Tibial nerve (tissue), 4 donors: ENCODE measurements at regions not wholly inside any gene's neighbourhood (a gene's known extent, or its start where the extent isn't known, plus 50 kb on each side); places are given as distances from the start of the nearest gene placed in this dataset.

Source experiments
- DNase-seq, 2 donors: peaks; one replicate each; pipeline ENCODE4 v3.0.0-alpha.2; 2019; ENCODE audit warnings: low spot score in 2 of 2
- H3K27ac ChIP-seq, 4 donors: fragments of 200-600 bp; sonication (generic) in 3 of 4; one replicate each; pipeline ENCODE4 v1.5.1; 2017 to 2019; ENCODE audit warnings: mild to moderate bottlenecking in 1 of 4
- H3K27me3 ChIP-seq, 2 donors: fragments of 200-600 bp; sonication (generic) in 1 of 2; one replicate each; pipeline versions ENCODE4 v1.5.1 to v1.6.0; 2017 to 2019
- H3K36me3 ChIP-seq, 3 donors: fragments of 200-600 bp; sonication (generic); one replicate each; pipeline ENCODE4 v1.5.1; 2018 to 2019
- H3K4me1 ChIP-seq, 4 donors: fragments of 200-600 bp; sonication (generic) in 3 of 4; one replicate each; pipeline ENCODE4 v1.5.1; 2017 to 2019
- H3K4me3 ChIP-seq, 4 donors: fragments of 200-600 bp; sonication (generic) in 3 of 4; one replicate each; pipeline ENCODE4 v1.5.1; 2017 to 2019; ENCODE audit warnings: mild to moderate bottlenecking in 1 of 4, moderate library complexity in 1 of 4
- H3K9me3 ChIP-seq, 4 donors: fragments of 200-600 bp; sonication (generic) in 3 of 4; one replicate each; pipeline ENCODE4 v1.5.1; 2017 to 2019
- EP300 ChIP-seq, 2 donors: sonication (generic); formaldehyde crosslinking; IDR thresholded peaks; one replicate each; pipeline ENCODE4 v1.6.1; 2017; ENCODE audit warnings: antibody characterized with exemption in 2 of 2, mild to moderate bottlenecking in 1 of 2
- POLR2A ChIP-seq, 2 donors: fragments of 450-650 bp; IDR thresholded peaks; one replicate each; pipeline ENCODE4 v1.6.1; 2017; ENCODE audit warnings: antibody characterized with exemption in 2 of 2, mild to moderate bottlenecking in 2 of 2, moderate library complexity in 2 of 2
- WGBS, 2 donors: methylation state at CpG; one replicate each; pipeline ENCODE4 v1.1.5; 2018; 5-methylcytosine and 5-hydroxymethylcytosine counted together
- TF ChIP-seq, protein P1 (sequence below), 5 experiments: fragments of 200-600 bp in 3 of 5; fragments of 450-650 bp in 2 of 5; sonication (generic) in 3 of 5; IDR thresholded peaks; one replicate each; pipeline ENCODE4 v1.5.1; 2016 to 2019; ENCODE audit warnings: antibody characterized with exemption in 5 of 5, mild to moderate bottlenecking in 3 of 5, moderate library complexity in 2 of 5

DNA sequence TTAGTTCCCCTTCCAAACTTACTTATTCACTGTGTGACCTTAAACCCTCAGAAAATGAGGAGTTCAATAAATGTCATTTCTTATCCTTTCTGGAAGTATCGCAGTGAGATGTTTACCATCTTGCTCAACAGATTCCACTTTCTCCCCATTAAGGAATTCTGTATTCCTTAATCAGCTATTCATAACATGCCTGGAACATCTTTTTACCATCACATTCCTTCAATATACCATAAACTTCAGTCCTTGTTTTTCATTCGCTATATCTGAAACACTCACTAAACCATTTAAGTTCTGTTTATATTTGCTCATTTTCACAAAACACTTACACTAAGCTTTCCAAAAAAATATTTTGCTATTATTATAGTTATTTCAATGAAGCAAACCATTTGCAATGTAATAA is 1158.6 kb downstream of the CDH12 start:
- Histone ChIP-seq H3K9me3 (peaks cover 0 to 8% (median 0%) of the 10 kb centered on the region in 4 donors), H3K27me3 (no peaks in the 10 kb centered on the region)
- 40 to 48% methylated on average over 2 of the region's 2 CpGs for WGBS, 2 donors

GRCh38 chr5:21693591-21693990 is 1159.6 kb downstream of the CDH12 start:
- no peak overlapping the region for H3K27ac ChIP-seq
- no peak for DNase-seq
- TF ChIP-seq POLR2A (IDR thresholded peaks at IDR 0.05): no peak
- TF ChIP-seq, protein P1, sequence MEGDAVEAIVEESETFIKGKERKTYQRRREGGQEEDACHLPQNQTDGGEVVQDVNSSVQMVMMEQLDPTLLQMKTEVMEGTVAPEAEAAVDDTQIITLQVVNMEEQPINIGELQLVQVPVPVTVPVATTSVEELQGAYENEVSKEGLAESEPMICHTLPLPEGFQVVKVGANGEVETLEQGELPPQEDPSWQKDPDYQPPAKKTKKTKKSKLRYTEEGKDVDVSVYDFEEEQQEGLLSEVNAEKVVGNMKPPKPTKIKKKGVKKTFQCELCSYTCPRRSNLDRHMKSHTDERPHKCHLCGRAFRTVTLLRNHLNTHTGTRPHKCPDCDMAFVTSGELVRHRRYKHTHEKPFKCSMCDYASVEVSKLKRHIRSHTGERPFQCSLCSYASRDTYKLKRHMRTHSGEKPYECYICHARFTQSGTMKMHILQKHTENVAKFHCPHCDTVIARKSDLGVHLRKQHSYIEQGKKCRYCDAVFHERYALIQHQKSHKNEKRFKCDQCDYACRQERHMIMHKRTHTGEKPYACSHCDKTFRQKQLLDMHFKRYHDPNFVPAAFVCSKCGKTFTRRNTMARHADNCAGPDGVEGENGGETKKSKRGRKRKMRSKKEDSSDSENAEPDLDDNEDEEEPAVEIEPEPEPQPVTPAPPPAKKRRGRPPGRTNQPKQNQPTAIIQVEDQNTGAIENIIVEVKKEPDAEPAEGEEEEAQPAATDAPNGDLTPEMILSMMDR (IDR thresholded peaks at IDR 0.05): no peak
- TF ChIP-seq EP300 (IDR thresholded peaks at IDR 0.05): no peak
- H3K9me3 ChIP-seq: peaks cover 0 to 8% (median 0%) of the 10 kb centered on the region in 4 donors
- no peaks in the 10 kb centered on the region for H3K4me1 ChIP-seq
- no peaks in the 10 kb centered on the region for H3K27me3 ChIP-seq
- no peaks in the 10 kb centered on the region for H3K36me3 ChIP-seq
- H3K4me3 ChIP-seq: no peak overlapping the region

More for the DNA sequence above, 1158.6 kb downstream of the CDH12 start:
- TF ChIP-seq POLR2A (IDR thresholded peaks at IDR 0.05): no peak
- TF ChIP-seq, protein P1 (IDR thresholded peaks at IDR 0.05): no peak
- no peak for TF ChIP-seq EP300 (IDR thresholded peaks at IDR 0.05)
- H3K4me3 ChIP-seq: no peak overlapping the region
- no peak overlapping the region for H3K27ac ChIP-seq
- no peaks in the 10 kb centered on the region for H3K36me3 ChIP-seq
- no peak for DNase-seq
- no peaks in the 10 kb centered on the region for H3K4me1 ChIP-seq

DNA sequence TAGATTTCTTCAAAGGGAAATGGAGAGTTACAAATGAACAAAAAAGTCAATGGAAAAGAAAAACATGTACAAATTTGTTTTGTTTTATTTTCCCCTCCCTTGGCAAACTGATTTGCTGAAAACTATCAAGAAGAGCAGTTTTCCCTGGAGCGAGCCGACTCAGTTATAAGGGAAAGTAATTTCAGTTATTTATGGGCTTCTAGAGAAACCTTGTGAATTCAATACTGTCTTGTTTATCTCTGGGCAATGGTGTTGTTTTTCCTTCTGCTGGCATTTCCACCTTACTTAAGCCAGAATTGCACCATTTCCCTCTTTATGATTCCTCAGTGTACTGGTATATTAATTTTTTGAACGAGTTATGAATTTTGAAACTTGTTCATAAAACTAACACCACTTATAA is 1163.6 kb downstream of the CDH12 start:
- TF ChIP-seq EP300 (IDR thresholded peaks at IDR 0.05) (no peak), POLR2A (IDR thresholded peaks at IDR 0.05) (no peak)
- TF ChIP-seq, protein P1 (IDR thresholded peaks at IDR 0.05): no peak
- H3K4me3 ChIP-seq: no peak overlapping the region
- H3K4me1 ChIP-seq: no peaks in the 10 kb centered on the region
- H3K27ac ChIP-seq: no peak overlapping the region
- H3K27me3 ChIP-seq: no peaks in the 10 kb centered on the region
- no peaks in the 10 kb centered on the region for H3K9me3 ChIP-seq
- 18 to 27% methylated on average over 3 of the region's 3 CpGs for WGBS, 2 donors
- no peaks in the 10 kb centered on the region for H3K36me3 ChIP-seq
- DNase-seq: no peak

GRCh38 chr5:21688655-21689054 is 1164.5 kb downstream of the CDH12 start:
- Histone ChIP-seq H3K27me3 (no peaks in the 10 kb centered on the region), H3K4me3 (no peak overlapping the region), H3K9me3 (no peaks in the 10 kb centered on the region), H3K27ac (no peak overlapping the region), H3K4me1 (no peaks in the 10 kb centered on the region), H3K36me3 (no peaks in the 10 kb centered on the region)
- TF ChIP-seq POLR2A (IDR thresholded peaks at IDR 0.05): no peak
- TF ChIP-seq EP300 (IDR thresholded peaks at IDR 0.05): no peak
- TF ChIP-seq, protein P1 (IDR thresholded peaks at IDR 0.05): no peak
- no peak for DNase-seq
- WGBS, 2 donors: 94 to 97% methylated on average over 1 of the region's 1 CpG

DNA sequence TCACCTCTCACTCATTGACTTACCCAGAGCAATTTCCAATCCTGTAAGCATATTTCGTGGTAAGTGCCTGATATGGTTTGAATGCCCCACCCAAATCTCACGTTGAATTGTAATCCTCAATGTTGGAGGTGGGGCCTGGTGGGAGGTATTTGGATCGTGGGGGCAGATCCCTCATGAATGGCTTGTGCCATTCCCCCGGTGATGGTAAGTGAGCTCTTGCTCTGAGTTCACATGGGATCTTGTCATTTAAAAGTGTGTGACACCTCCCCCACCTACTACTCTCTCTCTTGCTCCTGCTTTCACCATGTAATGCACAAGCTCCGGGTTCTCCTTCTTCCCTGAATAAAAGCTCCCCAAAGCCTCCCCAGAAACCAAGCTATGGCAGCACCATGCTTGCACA is 1165.5 kb downstream of the CDH12 start:
- no peak for DNase-seq
- no peak for TF ChIP-seq EP300 (IDR thresholded peaks at IDR 0.05)
- TF ChIP-seq, protein P1 (IDR thresholded peaks at IDR 0.05): no peak
- Histone ChIP-seq H3K9me3 (no peaks in the 10 kb centered on the region), H3K4me3 (no peak overlapping the region), H3K27me3 (no peaks in the 10 kb centered on the region), H3K36me3 (no peaks in the 10 kb centered on the region), H3K4me1 (no peaks in the 10 kb centered on the region), H3K27ac (no peak overlapping the region)
- WGBS, 2 donors: 89% methylated on average over 5 of the region's 5 CpGs
